Nephron (organoid): ENCODE measurements at regions not wholly inside any gene's neighbourhood (a gene's known extent, or its start where the extent isn't known, plus 50 kb on each side); places are given as distances from the start of the nearest gene placed in this dataset.

Experiments used
- H3K27ac Mint-ChIP-seq, 3 experiments: 2 replicates each; pipeline ENCODE4 v1.8.0; 2020; ENCODE audit warnings: mixed read lengths in 3 of 3, mild to moderate bottlenecking in 2 of 3, moderate library complexity in 1 of 3
- H3K27me3 Mint-ChIP-seq: 2 replicates; pipeline ENCODE4 v1.8.0; 2021; ENCODE audit warnings: low read depth, mild to moderate bottlenecking, moderate library complexity, mixed read lengths
- H3K36me3 Mint-ChIP-seq: 2 replicates; pipeline ENCODE4 v1.8.0; 2020; ENCODE audit warnings: low read depth, mixed read lengths
- H3K4me1 Mint-ChIP-seq: 2 replicates; pipeline ENCODE4 v1.8.0; 2020; ENCODE audit warnings: mixed read lengths
- H3K4me3 Mint-ChIP-seq, 3 experiments: 2 replicates each; pipeline ENCODE4 v1.8.0; 2020; ENCODE audit warnings: mild to moderate bottlenecking in 3 of 3, mixed read lengths in 3 of 3, moderate library complexity in 2 of 3
- H3K9me3 Mint-ChIP-seq: 2 replicates; pipeline ENCODE4 v1.8.0; 2020; ENCODE audit warnings: mixed read lengths
- CTCF ChIP-seq, 3 experiments: fragments of 200-600 bp; sonication (generic); IDR thresholded peaks; one replicate each; pipeline ENCODE4 v1.5.0; 2021; ENCODE audit warnings: antibody characterized with exemption in 3 of 3; ENCODE audit not compliant: unreplicated experiment in 3 of 3

- no peak for TF ChIP-seq CTCF (IDR thresholded peaks at IDR 0.05; ENCODE audit: unreplicated experiment in 3 of 3)
- Mint-ChIP-seq H3K27me3 (peaks cover 19% of the 10 kb centered on the region), H3K4me3 (no peak overlapping the region), H3K36me3 (no peaks in the 10 kb centered on the region), H3K9me3 (peaks cover 9% of the 10 kb centered on the region), H3K4me1 (peaks cover 17% of the 10 kb centered on the region), H3K27ac (no peak overlapping the region)
Observed at GRCh38 chr2:23111263-23111662, 273.7 kb upstream of the KLHL29 start.

GRCh38 chr2:23112517-23112916 is 272.5 kb upstream of the KLHL29 start:
- no peak for TF ChIP-seq CTCF (IDR thresholded peaks at IDR 0.05; ENCODE audit: unreplicated experiment in 3 of 3)
- Mint-ChIP-seq H3K27ac (no peak overlapping the region), H3K9me3 (peaks cover 9% of the 10 kb centered on the region), H3K36me3 (no peaks in the 10 kb centered on the region), H3K4me3 (no peak overlapping the region), H3K27me3 (peaks cover 29% of the 10 kb centered on the region), H3K4me1 (peaks cover 6% of the 10 kb centered on the region)

- no peak for TF ChIP-seq CTCF (IDR thresholded peaks at IDR 0.05; ENCODE audit: unreplicated experiment in 3 of 3)
- Mint-ChIP-seq H3K9me3 (peaks cover 9% of the 10 kb centered on the region), H3K27ac (no peak overlapping the region)
Observed at GRCh38 chr2:23114299-23114698, 270.7 kb upstream of the KLHL29 start.

GRCh38 chr2:23118313-23118712 is 266.7 kb upstream of the KLHL29 start:
- no peak overlapping the region for H3K27ac Mint-ChIP-seq
- no peaks in the 10 kb centered on the region for H3K36me3 Mint-ChIP-seq
- TF ChIP-seq CTCF (IDR thresholded peaks at IDR 0.05; ENCODE audit: unreplicated experiment in 3 of 3): no peak
- H3K4me1 Mint-ChIP-seq: no peaks in the 10 kb centered on the region
- H3K9me3 Mint-ChIP-seq: no peaks in the 10 kb centered on the region
- peaks cover 27% of the 10 kb centered on the region for H3K27me3 Mint-ChIP-seq
- H3K4me3 Mint-ChIP-seq: no peak overlapping the region

More at GRCh38 chr2:23114299-23114698, 270.7 kb upstream of the KLHL29 start:
- H3K27me3 Mint-ChIP-seq: peaks cover 32% of the 10 kb centered on the region
- H3K4me1 Mint-ChIP-seq: no peaks in the 10 kb centered on the region
- no peak overlapping the region for H3K4me3 Mint-ChIP-seq
- H3K36me3 Mint-ChIP-seq: no peaks in the 10 kb centered on the region

- no peak overlapping the region for H3K4me3 Mint-ChIP-seq
- no peaks in the 10 kb centered on the region for H3K36me3 Mint-ChIP-seq
- peaks cover 23% of the 10 kb centered on the region for H3K27me3 Mint-ChIP-seq
- TF ChIP-seq CTCF (IDR thresholded peaks at IDR 0.05; ENCODE audit: unreplicated experiment in 3 of 3): no peak
- H3K27ac Mint-ChIP-seq: no peak overlapping the region
- no peaks in the 10 kb centered on the region for H3K4me1 Mint-ChIP-seq
- H3K9me3 Mint-ChIP-seq: no peaks in the 10 kb centered on the region
Observed at GRCh38 chr2:23118894-23119293, 266.1 kb upstream of the KLHL29 start.

GRCh38 chr2:23120161-23120560 is 264.8 kb upstream of the KLHL29 start:
- H3K27me3 Mint-ChIP-seq: peaks cover 21% of the 10 kb centered on the region
- H3K9me3 Mint-ChIP-seq: no peaks in the 10 kb centered on the region
- H3K36me3 Mint-ChIP-seq: no peaks in the 10 kb centered on the region
- H3K4me3 Mint-ChIP-seq: no peak overlapping the region
- no peaks in the 10 kb centered on the region for H3K4me1 Mint-ChIP-seq
- no peak overlapping the region for H3K27ac Mint-ChIP-seq
- TF ChIP-seq CTCF (IDR thresholded peaks at IDR 0.05; ENCODE audit: unreplicated experiment in 3 of 3): no peak
